ENCODE measurements at regions not wholly inside any gene's neighbourhood (a gene's known extent, or its start where the extent isn't known, plus 50 kb on each side); places are given as distances from the start of the nearest gene placed in this dataset.

- Histone ChIP-seq H3K9me3 (no peaks in the 10 kb centered on the region), H3K36me3 (no peaks in the 10 kb centered on the region), H3K27me3 (no peaks in the 10 kb centered on the region), H3K4me3 (no peak overlapping the region), H3K27ac (no peak overlapping the region), H3K4me1 (no peaks in the 10 kb centered on the region)
- no peak for TF ChIP-seq CTCF (IDR thresholded peaks at IDR 0.05)
- no peak for TF ChIP-seq POLR2A (IDR thresholded peaks at IDR 0.05)
- no peak for ATAC-seq
- intact Hi-C loops (cut with DNase I): no loop called here
- 50 to 59% (median 54%) methylated on average over 2 of the region's 2 CpGs for WGBS, 4 donors
- no peak for DNase-seq
These were observed 1697.8 kb upstream of the IGFBP7 start for GRCh38 chr4:58807843-58808615.

GRCh38 chr4:58776627-58777026 is 1666.4 kb upstream of the IGFBP7 start:
- ATAC-seq: no peak
- Histone ChIP-seq H3K27me3 (no peaks in the 10 kb centered on the region), H3K27ac (no peak overlapping the region), H3K4me3 (no peak overlapping the region), H3K36me3 (no peaks in the 10 kb centered on the region), H3K4me1 (no peaks in the 10 kb centered on the region), H3K9me3 (no peaks in the 10 kb centered on the region)
- intact Hi-C loops (cut with DNase I): no loop called here
- TF ChIP-seq CTCF (IDR thresholded peaks at IDR 0.05): no peak
- no peak for TF ChIP-seq POLR2A (IDR thresholded peaks at IDR 0.05)
- 41 to 57% (median 48%) methylated on average over 1 of the region's 1 CpG for WGBS, 4 donors
- no peak for DNase-seq

- Histone ChIP-seq H3K9me3 (no peaks in the 10 kb centered on the region), H3K4me3 (no peak overlapping the region), H3K27ac (no peak overlapping the region), H3K36me3 (no peaks in the 10 kb centered on the region), H3K4me1 (no peaks in the 10 kb centered on the region), H3K27me3 (no peaks in the 10 kb centered on the region)
- TF ChIP-seq CTCF (IDR thresholded peaks at IDR 0.05) (no peak), POLR2A (IDR thresholded peaks at IDR 0.05) (no peak)
- ATAC-seq (no peak), DNase-seq (no peak)
- intact Hi-C loops (cut with DNase I): no loop called here
- 30 to 68% (median 43%) methylated on average over 1 of the region's 1 CpG for WGBS, 4 donors
These were observed 1657.4 kb upstream of the IGFBP7 start for GRCh38 chr4:58767598-58767997.

GRCh38 chr4:58766763-58767162 is 1656.6 kb upstream of the IGFBP7 start:
- 72 to 85% (median 82%) methylated on average over 2 of the region's 2 CpGs for WGBS, 4 donors

More at GRCh38 chr4:58766763-58767162, 1656.6 kb upstream of the IGFBP7 start:
- TF ChIP-seq POLR2A (IDR thresholded peaks at IDR 0.05) (no peak), CTCF (IDR thresholded peaks at IDR 0.05) (no peak)
- intact Hi-C loops (cut with DNase I): no loop called here
- no peak for ATAC-seq
- H3K36me3 ChIP-seq: no peaks in the 10 kb centered on the region
- H3K27me3 ChIP-seq: no peaks in the 10 kb centered on the region
- no peaks in the 10 kb centered on the region for H3K4me1 ChIP-seq
- DNase-seq: no peak
- no peaks in the 10 kb centered on the region for H3K9me3 ChIP-seq
- no peak overlapping the region for H3K4me3 ChIP-seq
- H3K27ac ChIP-seq: no peak overlapping the region

Measured in heart left ventricle (tissue), 16 donors.